ENCODE measurements at regions not wholly inside any gene's neighbourhood (a gene's known extent, or its start where the extent isn't known, plus 50 kb on each side); places are given as distances from the start of the nearest gene placed in this dataset.
A peak's percentile ranks its signal among the peaks of the same experiment; 100 is the strongest.

DNA sequence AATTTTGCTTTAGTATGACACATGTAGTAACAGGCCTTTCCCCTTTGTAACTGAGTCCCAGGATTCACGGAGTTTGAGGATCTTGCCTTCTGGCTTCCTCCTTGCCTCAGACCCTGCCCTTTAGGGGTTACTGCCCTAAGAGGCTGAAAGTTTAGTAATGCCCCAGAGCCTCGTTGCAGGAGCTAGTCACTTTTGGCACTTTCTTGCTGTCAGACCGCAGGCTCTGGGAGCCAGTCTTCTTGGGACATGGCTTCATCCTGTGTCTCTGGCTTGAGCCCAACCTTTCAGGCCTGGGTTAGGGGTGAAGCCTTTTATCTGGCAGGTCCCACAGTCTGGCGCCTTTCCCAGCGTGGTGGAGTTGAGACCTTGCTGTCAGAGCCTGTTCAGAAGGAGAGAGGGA lies 185.6 kb upstream of the DMRT1 start:
- no peak for DNase-seq (ENCODE audit: low spot score)
- TF ChIP-seq, protein P1, sequence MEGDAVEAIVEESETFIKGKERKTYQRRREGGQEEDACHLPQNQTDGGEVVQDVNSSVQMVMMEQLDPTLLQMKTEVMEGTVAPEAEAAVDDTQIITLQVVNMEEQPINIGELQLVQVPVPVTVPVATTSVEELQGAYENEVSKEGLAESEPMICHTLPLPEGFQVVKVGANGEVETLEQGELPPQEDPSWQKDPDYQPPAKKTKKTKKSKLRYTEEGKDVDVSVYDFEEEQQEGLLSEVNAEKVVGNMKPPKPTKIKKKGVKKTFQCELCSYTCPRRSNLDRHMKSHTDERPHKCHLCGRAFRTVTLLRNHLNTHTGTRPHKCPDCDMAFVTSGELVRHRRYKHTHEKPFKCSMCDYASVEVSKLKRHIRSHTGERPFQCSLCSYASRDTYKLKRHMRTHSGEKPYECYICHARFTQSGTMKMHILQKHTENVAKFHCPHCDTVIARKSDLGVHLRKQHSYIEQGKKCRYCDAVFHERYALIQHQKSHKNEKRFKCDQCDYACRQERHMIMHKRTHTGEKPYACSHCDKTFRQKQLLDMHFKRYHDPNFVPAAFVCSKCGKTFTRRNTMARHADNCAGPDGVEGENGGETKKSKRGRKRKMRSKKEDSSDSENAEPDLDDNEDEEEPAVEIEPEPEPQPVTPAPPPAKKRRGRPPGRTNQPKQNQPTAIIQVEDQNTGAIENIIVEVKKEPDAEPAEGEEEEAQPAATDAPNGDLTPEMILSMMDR (conservative IDR thresholded peaks at IDR 0.05; ENCODE audit: low read depth): no peak
- POLR2A ChIA-PET (ENCODE audit: low non-redundant PET): no interaction called here
- CTCF ChIA-PET: no interaction called here
- peak overlapping the region; percentile 29 for H3K27ac ChIP-seq

DNA sequence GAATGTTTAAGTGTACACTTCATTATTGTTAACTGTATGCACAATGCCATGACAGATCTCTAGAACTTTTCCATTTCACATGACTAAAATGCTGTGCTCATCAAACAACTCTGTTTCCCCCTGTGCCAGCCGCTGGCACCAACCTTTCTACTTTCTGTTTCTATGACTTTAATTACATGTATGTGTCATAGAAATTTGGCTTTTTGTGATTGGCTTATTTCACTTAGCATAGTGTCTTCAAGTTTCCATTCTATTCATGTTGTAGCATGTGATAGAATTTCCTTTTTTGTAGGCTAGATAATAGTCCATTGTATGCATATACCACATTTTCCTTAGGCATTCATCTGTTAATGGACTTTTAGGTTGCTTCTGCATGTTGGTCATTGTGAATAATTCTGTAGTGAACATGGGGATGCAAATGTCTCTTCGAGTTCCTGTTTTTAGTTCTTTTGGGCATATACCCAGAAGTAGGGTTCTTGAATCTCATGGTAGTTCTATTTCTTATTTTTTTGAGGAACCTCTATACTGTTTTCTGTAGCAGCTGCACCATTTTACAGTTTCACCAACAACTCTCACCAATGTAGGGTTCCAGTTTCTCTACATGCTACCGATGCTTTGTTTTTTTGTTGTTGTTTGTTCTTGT lies 184.4 kb upstream of the DMRT1 start:
- no peak for DNase-seq (ENCODE audit: low spot score)
- no peak overlapping the region for H3K27ac ChIP-seq
- TF ChIP-seq, protein P1 (conservative IDR thresholded peaks at IDR 0.05; ENCODE audit: low read depth): no peak
- ChIA-PET CTCF (interaction anchor here (0.6 kb wide), 2 partner anchors 16 to 17 kb away, joined by 3 to 6 read pairs; no protein-coding TSS in a partner anchor), POLR2A (ENCODE audit: low non-redundant PET) (no interaction called here)

DNA sequence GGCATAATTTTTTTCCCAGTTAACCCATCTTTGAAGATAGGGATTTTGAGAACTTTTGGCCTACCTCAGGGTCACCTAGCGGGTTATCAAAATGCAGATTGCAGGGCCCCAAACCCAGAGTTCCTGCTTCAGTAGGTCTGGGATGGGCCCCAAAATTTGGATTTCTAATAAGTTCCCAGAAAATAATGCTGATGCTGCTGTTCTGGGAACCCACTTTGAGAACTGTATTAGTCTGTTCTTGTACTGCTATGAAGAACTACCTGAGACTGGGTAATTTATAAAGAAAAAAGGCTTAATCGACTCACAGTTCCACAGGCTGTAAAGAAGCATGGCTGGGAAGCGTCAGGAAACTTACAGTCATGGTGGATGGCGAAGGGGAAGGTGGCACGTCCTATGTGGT lies 182.2 kb upstream of the DMRT1 start:
- DNase-seq (ENCODE audit: low spot score): no peak
- CTCF ChIA-PET: no interaction called here
- POLR2A ChIA-PET (ENCODE audit: low non-redundant PET): no interaction called here
- TF ChIP-seq, protein P1 (conservative IDR thresholded peaks at IDR 0.05; ENCODE audit: low read depth): no peak
- no peak overlapping the region for H3K27ac ChIP-seq

DNA sequence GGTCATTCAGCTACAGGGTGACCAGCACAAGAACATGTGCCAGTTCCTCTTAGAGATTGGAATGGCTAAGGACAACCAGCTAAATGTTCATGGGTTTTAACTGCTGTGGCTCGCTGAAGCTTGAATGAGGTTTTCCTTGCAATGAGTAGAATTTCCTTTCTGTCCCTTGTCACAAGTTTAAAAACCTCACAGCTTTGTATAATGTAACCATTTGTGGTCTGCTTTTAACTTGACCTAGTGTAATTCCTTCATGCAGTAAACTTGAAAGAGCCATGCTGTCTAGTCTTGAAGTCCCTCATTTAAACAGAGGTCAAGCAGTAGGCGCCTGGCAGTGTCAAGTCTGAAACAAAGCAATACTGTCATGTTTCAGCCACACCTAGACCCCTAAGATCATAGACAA lies 181.3 kb upstream of the DMRT1 start:
- CTCF ChIA-PET: no interaction called here

DNA sequence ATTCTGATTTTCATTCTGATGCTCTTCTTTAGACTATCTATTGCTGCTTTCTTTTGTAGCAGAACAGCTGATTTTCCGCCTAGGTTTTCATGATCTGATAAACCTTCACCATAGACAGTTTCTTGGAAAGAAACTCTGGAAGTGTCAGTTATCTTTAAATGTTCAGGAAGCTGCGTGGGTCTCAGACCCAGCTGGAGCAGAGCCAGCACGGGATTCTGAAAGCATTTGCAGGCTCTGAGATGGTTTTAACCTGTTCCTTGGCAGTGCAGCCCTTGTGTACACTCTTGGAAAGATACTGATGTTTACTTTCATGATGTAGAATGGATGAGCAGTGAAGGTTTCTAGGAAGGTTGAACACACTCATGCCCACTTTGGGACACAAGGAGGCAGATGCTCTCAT lies 178.0 kb upstream of the DMRT1 start:
- POLR2A ChIA-PET (ENCODE audit: low non-redundant PET): no interaction called here
- no peak for DNase-seq (ENCODE audit: low spot score)
- CTCF ChIA-PET: interaction anchor here (0.6 kb wide), 1 partner anchor 267 kb away, joined by 3 read pairs; no protein-coding TSS in a partner anchor
- TF ChIP-seq, protein P1 (conservative IDR thresholded peaks at IDR 0.05; ENCODE audit: low read depth): no peak
- H3K27ac ChIP-seq: no peak overlapping the region

More for the DNA sequence above, 181.3 kb upstream of the DMRT1 start:
- DNase-seq (ENCODE audit: low spot score): no peak
- no peak overlapping the region for H3K27ac ChIP-seq
- POLR2A ChIA-PET (ENCODE audit: low non-redundant PET): no interaction called here
- TF ChIP-seq, protein P1 (conservative IDR thresholded peaks at IDR 0.05; ENCODE audit: low read depth): no peak

DNA sequence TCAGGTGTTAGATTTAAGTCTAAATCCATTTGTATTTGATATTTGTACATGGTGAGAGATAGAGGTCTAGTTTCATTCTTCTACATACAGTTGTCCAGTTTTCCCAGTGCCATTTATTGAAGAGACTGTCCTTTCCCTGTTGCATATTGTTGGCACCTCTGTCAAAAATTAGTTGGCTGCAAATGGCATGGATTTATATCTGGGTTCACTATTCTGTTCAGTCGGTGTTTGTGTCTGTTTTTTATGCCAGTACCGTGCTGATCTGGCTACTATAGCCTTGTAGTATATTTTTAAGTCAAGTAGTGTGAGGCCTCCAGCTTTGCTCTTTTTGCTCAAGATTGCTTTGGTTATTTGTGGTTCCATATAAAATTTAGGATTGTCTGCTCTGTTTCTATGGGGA lies 176.2 kb upstream of the DMRT1 start:
- no peak overlapping the region for H3K27ac ChIP-seq
- POLR2A ChIA-PET (ENCODE audit: low non-redundant PET): no interaction called here
- no peak for DNase-seq (ENCODE audit: low spot score)
- CTCF ChIA-PET: no interaction called here
- TF ChIP-seq, protein P1 (conservative IDR thresholded peaks at IDR 0.05; ENCODE audit: low read depth): no peak
